ENCODE measurements at regions not wholly inside any gene's neighbourhood (a gene's known extent, or its start where the extent isn't known, plus 50 kb on each side); places are given as distances from the start of the nearest gene placed in this dataset.
A peak's percentile ranks its signal among the peaks of the same experiment; 100 is the strongest.

- Histone ChIP-seq H3K4me3 (replicated peaks; ENCODE audit: insufficient read depth, low read length) (no peak overlapping the region), H3K27me3 (ENCODE audit: insufficient read depth, poor library complexity, severe bottlenecking) (no peaks in the 10 kb centered on the region), H3K27ac (replicated peaks) (no peak overlapping the region)
- peak in 1 of 2 experiments; percentile 44 for DNase-seq (ENCODE audit: low read depth in 1 of 2, low spot score in 1 of 2)
- TF ChIP-seq SPI1 (IDR thresholded peaks at IDR 0.05; ENCODE audit: borderline replicate concordance, low read depth) (peak; percentile 91), POLR2AphosphoS5 (IDR thresholded peaks at IDR 0.05; ENCODE audit: low read depth) (no peak), GABPA (IDR thresholded peaks at IDR 0.05; ENCODE audit: low read depth) (no peak)
- TF ChIP-seq, protein P1, sequence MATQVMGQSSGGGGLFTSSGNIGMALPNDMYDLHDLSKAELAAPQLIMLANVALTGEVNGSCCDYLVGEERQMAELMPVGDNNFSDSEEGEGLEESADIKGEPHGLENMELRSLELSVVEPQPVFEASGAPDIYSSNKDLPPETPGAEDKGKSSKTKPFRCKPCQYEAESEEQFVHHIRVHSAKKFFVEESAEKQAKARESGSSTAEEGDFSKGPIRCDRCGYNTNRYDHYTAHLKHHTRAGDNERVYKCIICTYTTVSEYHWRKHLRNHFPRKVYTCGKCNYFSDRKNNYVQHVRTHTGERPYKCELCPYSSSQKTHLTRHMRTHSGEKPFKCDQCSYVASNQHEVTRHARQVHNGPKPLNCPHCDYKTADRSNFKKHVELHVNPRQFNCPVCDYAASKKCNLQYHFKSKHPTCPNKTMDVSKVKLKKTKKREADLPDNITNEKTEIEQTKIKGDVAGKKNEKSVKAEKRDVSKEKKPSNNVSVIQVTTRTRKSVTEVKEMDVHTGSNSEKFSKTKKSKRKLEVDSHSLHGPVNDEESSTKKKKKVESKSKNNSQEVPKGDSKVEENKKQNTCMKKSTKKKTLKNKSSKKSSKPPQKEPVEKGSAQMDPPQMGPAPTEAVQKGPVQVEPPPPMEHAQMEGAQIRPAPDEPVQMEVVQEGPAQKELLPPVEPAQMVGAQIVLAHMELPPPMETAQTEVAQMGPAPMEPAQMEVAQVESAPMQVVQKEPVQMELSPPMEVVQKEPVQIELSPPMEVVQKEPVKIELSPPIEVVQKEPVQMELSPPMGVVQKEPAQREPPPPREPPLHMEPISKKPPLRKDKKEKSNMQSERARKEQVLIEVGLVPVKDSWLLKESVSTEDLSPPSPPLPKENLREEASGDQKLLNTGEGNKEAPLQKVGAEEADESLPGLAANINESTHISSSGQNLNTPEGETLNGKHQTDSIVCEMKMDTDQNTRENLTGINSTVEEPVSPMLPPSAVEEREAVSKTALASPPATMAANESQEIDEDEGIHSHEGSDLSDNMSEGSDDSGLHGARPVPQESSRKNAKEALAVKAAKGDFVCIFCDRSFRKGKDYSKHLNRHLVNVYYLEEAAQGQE (IDR thresholded peaks at IDR 0.05; ENCODE audit: insufficient replicate concordance, low read depth): no peak
- TF ChIP-seq, protein P2, sequence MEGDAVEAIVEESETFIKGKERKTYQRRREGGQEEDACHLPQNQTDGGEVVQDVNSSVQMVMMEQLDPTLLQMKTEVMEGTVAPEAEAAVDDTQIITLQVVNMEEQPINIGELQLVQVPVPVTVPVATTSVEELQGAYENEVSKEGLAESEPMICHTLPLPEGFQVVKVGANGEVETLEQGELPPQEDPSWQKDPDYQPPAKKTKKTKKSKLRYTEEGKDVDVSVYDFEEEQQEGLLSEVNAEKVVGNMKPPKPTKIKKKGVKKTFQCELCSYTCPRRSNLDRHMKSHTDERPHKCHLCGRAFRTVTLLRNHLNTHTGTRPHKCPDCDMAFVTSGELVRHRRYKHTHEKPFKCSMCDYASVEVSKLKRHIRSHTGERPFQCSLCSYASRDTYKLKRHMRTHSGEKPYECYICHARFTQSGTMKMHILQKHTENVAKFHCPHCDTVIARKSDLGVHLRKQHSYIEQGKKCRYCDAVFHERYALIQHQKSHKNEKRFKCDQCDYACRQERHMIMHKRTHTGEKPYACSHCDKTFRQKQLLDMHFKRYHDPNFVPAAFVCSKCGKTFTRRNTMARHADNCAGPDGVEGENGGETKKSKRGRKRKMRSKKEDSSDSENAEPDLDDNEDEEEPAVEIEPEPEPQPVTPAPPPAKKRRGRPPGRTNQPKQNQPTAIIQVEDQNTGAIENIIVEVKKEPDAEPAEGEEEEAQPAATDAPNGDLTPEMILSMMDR (IDR thresholded peaks at IDR 0.05; ENCODE audit: insufficient read depth, low read length): no peak
These were observed 304.1 kb upstream of the FAM98A start for GRCh38 chr2:33903215-33903614.

GRCh38 chr2:33900610-33901009 is 301.5 kb upstream of the FAM98A start:
- H3K27me3 ChIP-seq (ENCODE audit: insufficient read depth, poor library complexity, severe bottlenecking): no peaks in the 10 kb centered on the region
- TF ChIP-seq, protein P1 (IDR thresholded peaks at IDR 0.05; ENCODE audit: insufficient replicate concordance, low read depth): no peak
- TF ChIP-seq POLR2AphosphoS5 (IDR thresholded peaks at IDR 0.05; ENCODE audit: low read depth) (no peak), GABPA (IDR thresholded peaks at IDR 0.05; ENCODE audit: low read depth) (no peak), SPI1 (IDR thresholded peaks at IDR 0.05; ENCODE audit: borderline replicate concordance, low read depth) (no peak)
- TF ChIP-seq, protein P2 (IDR thresholded peaks at IDR 0.05; ENCODE audit: insufficient read depth, low read length): no peak
- H3K4me3 ChIP-seq (replicated peaks; ENCODE audit: insufficient read depth, low read length): no peak overlapping the region
- no peak overlapping the region for H3K27ac ChIP-seq (replicated peaks)
- no peak for DNase-seq (ENCODE audit: low read depth in 1 of 2, low spot score in 1 of 2)

DNA sequence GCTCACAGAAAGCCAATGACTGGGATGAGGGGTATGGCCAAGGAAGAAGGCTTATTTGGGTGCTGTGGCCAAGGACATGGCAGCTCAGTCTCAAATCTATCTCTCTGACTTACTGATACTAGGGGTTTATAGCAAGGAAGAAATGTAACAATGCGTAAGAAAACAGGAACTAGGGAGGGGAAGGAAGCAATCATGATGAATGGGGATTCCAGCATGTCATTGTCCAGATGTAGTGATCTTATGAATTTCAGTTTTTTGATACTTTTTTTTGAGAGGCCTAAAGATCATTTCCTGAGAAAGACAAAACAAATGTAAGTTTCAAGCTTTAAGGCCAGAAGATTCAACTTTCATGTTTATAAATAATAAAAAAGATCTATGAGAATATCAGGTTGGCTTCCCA is 298.6 kb upstream of the FAM98A start:
- Histone ChIP-seq H3K27me3 (ENCODE audit: insufficient read depth, poor library complexity, severe bottlenecking) (no peaks in the 10 kb centered on the region), H3K27ac (replicated peaks) (no peak overlapping the region), H3K4me3 (replicated peaks; ENCODE audit: insufficient read depth, low read length) (no peak overlapping the region)
- DNase-seq (ENCODE audit: low read depth in 1 of 2, low spot score in 1 of 2): no peak
- TF ChIP-seq SPI1 (IDR thresholded peaks at IDR 0.05; ENCODE audit: borderline replicate concordance, low read depth) (no peak), POLR2AphosphoS5 (IDR thresholded peaks at IDR 0.05; ENCODE audit: low read depth) (no peak), GABPA (IDR thresholded peaks at IDR 0.05; ENCODE audit: low read depth) (no peak)
- TF ChIP-seq, protein P1 (IDR thresholded peaks at IDR 0.05; ENCODE audit: insufficient replicate concordance, low read depth): no peak
- TF ChIP-seq, protein P2 (IDR thresholded peaks at IDR 0.05; ENCODE audit: insufficient read depth, low read length): no peak

Measured in HL-60 (cell line).